IPS DF 4.7 (cell line): ENCODE measurements at regions not wholly inside any gene's neighbourhood (a gene's known extent, or its start where the extent isn't known, plus 50 kb on each side); places are given as distances from the start of the nearest gene placed in this dataset.
"Not testable (repeated sequence)": the region's sequence is repeated elsewhere in the genome, so short reads cannot be mapped to it uniquely, and the experiment has no call there.

Experiments
- DNase-seq: peaks from one replicate; pipeline ENCODE4 v3.0.0-alpha.2; 2013; ENCODE audit warnings: low spot score; ENCODE audit errors: extremely low read depth

- no peak for DNase-seq
Measured at GRCh38 chr1:232142403-232143314, 487.3 kb downstream of the SIPA1L2 start.

GRCh38 chr1:232141167-232141448 lies 488.8 kb downstream of the SIPA1L2 start:
- DNase-seq, result not testable (repeated sequence)

DNA sequence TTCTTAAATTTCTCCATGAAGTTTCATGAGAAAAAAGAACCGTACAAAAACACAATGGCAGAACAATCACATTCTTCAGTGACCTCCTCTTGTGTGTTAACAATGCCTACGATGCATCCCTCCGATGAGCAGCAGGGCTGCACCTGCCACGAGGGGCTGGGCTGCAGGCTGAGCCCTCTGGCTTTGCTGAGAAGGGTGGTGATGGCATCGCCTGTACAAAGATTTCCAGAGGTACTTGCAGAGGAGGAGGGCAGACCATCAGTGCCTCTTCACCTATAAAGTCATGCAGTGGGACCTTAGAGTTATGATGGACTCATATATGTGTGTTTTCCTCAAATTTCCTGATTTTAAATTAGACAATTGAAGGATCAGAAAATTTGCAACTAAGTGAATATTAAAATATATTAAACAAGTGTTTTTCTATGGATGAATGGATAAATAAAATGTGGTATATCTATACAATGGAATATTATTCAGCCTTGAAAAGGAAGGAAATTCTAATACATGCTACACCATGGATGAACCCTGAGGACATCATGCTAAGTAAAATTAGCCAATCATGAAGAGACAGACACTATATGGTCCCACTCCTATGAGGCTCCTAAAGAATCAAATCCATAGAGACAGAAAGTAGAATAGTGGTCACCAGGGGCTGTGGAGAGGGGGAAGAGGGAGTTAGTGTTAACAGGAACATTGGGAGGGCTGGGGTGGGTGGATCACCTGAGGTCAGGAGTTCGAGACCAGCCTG lies 489.3 kb downstream of the SIPA1L2 start:
- no peak for DNase-seq

GRCh38 chr1:232139444-232139843 lies 490.5 kb downstream of the SIPA1L2 start:
- DNase-seq, result no peak

DNA sequence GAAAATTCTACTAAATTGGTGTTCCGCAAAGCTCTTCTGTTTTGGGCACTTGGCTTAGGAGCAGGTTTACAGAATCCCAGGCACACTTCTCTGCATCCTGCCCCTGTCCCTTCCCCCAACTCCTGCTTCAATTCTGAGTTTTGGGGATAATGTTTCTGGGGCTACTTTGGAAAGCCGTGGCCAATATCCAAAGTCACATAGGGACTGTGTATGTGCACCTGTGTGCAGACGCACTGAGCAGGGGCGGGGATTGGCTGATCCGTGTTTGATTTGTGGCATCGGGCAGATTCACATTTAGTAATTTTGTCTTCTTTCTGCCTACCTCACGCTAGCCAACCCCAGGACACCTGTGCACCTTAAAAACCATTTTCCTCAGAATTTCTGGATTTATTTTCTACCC lies 491.9 kb downstream of the SIPA1L2 start:
- DNase-seq, result no peak

GRCh38 chr1:232137066-232137465 lies 492.9 kb downstream of the SIPA1L2 start:
- no peak for DNase-seq

- DNase-seq, result no peak
Measured at GRCh38 chr1:232136136-232136535, 493.8 kb downstream of the SIPA1L2 start.

DNA sequence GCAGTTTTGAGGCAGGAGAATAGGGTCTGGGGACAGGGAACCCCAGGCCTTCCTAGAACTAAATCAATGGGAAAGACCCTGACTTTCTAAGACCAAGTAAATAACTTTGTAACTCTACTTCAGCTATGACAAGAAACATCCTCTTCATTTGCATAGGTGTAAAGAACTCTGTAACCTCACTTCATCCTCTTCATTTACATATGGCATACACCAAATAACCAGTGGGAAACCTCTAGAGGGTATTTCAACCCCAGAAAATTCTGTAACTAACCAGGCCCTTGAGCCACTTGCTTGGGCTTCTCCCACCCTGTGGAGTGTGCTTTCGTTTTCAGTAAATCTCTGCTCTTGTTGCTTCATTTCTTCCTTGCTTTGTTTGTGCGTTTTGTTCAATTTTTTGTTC lies 495.6 kb downstream of the SIPA1L2 start:
- no peak for DNase-seq

GRCh38 chr1:232132572-232132971 lies 497.4 kb downstream of the SIPA1L2 start:
- no peak for DNase-seq

GRCh38 chr1:232131715-232132391 lies 498.1 kb downstream of the SIPA1L2 start:
- DNase-seq, result no peak

DNA sequence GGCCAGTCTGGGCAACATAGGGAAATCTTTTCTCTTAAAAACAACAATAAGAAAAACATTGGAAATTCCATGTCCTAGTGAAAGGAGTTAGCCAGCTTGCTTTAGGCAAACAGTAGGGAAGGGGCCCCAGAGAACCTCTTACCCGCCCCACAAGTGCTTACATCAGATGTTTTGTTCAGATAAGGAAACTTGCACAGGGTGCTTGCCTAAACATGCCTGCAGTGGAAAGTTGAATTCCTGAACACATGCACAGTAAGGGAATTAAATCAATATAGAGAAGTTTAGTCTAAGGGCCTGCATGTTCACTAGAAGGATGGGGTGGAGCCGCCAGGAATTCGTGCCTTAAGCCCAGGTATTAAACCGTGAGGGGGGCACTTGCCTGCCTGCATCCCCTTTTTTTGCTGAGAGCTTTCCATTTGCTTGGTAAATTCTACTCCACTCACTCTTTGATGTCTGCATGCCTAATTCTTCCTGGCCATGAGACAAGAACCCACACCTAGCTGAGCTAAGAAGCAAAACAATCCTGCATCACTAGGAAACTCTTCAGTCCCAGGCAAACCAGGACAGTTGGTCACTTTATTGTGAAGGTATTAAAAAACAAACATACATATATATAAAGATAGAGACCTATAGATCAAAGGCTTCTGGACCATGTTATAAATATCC lies 499.0 kb downstream of the SIPA1L2 start:
- no peak for DNase-seq

- no peak for DNase-seq
Measured at GRCh38 chr1:232127190-232127589, 500.6 kb downstream of the DISC1 start.

- DNase-seq, result no peak
Measured at GRCh38 chr1:232123775-232124659, 497.4 kb downstream of the DISC1 start.

DNA sequence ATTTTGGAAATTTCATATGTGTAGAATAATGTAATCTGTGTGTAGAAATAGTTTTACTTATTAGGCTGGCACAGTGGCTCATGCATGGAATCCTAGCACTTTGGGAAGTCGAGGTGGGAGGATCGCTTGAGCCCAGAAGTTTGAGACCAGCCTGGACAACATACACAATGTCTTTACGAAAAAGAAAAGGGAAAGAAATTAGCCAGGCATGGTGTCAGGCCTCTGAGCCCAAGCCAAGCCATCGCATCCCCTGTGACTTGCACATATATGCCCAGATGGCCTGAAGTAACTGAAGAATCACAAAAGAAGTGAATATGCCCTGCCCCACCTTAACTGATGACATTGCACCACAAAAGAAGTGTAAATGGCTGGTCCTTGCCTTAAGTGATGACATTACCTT lies 491.3 kb downstream of the DISC1 start:
- not testable (repeated sequence) for DNase-seq

DNA sequence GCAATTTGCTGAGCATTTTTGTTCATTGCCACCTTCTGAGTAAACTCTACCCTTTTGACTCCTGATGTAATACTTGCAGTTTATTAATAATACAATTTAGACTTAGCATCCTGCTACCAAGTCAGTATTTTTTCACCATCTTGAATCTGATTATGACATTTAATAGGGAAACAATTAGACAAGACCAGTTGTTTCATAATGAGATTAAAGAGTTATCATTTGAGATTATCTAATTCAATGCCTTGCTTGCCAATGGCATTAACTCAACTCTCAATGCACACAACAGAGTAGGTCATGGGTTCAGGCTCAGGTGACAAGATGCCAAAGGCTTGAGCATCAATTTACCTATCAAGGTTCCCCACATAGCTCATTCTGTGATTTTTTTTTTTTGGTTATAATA lies 488.4 kb downstream of the DISC1 start:
- no peak for DNase-seq

DNA sequence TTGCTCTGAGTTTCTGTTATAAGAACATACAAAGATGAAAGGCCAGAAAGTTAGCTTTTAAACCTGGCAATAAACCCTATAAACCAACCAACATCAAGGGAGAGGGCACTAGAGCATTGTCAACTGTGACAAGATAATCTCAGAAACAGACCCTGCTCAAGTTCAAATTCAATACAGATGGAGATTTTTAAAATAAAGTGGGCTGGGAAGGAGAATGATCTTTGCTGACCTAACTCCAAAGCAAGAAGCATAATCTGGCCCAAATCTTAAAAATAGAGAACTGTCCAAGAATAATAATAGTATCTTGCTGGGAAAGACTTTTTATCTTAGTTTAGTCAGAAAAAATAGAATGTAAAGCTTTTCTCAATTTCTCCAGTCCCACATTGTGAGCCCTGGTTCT lies 485.5 kb downstream of the DISC1 start:
- no peak for DNase-seq

- no peak for DNase-seq
Measured at GRCh38 chr1:232111611-232112010, 485.0 kb downstream of the DISC1 start.

DNA sequence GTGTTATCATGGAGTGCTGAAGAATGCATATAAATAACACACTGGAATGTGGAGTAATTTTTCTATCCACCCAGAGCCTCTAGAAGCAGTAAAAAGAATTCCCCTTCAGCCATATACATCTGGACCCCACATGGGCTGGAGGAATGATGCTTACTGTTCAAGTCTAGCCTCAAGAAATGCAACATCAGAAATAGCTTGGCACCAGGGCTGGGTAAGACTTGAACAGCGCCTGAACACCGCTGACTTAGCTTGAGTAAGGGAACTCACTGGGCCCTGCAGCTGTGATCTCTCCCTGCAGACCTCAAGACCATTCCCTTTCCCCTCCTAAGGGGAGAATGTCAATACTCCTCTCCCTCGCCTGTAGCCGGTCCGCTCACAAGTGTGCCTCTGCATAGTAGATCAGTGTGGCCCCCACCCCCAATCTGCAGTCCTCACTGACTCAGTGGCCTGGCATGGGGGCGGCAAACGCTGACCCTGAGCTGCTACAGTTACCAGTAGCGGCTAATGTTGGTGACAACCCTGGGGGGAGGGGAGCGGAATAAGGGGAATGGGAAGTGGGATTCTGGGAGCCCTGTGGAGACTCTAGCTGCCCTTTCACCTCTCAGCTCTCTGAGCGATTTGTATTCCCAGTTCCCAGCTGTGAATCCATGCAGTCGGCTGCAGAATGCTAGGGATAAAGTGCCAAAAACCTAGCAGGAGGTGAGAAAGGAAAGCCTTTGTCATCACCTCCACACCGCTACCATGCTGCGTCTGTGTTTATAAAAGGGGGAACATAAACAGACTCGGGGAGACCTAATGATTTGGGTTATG lies 483.9 kb downstream of the DISC1 start:
- DNase-seq, result peak; percentile 81

GRCh38 chr1:232109391-232109790 lies 482.8 kb downstream of the DISC1 start:
- DNase-seq, result no peak

DNA sequence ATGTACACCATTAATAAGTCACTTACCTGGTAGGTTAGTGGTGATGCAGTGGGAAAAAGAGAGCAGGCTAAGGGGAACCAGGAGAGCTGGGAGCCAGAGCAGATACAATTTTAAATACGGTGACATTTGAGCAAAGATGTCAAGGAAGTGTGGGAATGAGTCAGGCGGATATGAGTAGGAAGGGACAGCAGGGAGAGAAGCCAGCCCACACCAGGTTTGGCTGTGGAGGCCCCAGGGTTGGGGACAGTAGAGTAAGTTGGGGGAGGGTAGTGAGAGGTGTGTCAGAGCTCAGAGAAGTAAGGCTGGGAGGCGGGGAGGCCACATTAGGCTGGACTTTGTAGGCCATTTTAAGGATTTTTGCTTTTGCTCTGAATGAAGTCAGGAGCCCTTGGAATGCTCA lies 482.0 kb downstream of the DISC1 start:
- no peak for DNase-seq
